ENCODE measurements at regions not wholly inside any gene's neighbourhood (a gene's known extent, or its start where the extent isn't known, plus 50 kb on each side); places are given as distances from the start of the nearest gene placed in this dataset.

DNA sequence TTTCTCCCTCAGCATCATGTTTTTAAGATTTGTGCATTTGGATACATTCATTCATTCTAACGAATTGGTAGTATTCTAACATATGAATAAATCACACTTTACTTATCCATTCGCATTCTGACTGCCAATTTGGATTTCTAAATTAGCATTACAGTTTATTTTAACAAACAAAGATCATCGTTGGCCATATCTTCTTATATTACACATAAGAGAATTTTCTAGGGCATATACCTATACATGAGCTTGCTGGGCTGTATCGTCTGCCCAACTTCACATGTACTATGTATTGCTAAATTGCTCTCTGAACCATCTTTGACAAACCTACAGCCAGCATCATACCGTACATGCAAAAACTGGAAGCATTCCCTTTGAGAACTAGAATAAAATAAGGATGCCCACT, 265.8 kb upstream of the PPP2R3A start:
- TF ChIP-seq, protein P1, sequence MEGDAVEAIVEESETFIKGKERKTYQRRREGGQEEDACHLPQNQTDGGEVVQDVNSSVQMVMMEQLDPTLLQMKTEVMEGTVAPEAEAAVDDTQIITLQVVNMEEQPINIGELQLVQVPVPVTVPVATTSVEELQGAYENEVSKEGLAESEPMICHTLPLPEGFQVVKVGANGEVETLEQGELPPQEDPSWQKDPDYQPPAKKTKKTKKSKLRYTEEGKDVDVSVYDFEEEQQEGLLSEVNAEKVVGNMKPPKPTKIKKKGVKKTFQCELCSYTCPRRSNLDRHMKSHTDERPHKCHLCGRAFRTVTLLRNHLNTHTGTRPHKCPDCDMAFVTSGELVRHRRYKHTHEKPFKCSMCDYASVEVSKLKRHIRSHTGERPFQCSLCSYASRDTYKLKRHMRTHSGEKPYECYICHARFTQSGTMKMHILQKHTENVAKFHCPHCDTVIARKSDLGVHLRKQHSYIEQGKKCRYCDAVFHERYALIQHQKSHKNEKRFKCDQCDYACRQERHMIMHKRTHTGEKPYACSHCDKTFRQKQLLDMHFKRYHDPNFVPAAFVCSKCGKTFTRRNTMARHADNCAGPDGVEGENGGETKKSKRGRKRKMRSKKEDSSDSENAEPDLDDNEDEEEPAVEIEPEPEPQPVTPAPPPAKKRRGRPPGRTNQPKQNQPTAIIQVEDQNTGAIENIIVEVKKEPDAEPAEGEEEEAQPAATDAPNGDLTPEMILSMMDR (IDR thresholded peaks at IDR 0.05; ENCODE audit: insufficient read depth, low read length, severe bottlenecking): no peak
- Histone ChIP-seq H3K27me3 (ENCODE audit: control insufficient read depth, insufficient read depth, low read length) (no peaks in the 10 kb centered on the region), H3K4me3 (ENCODE audit: low read depth, low read length) (no peak overlapping the region), H3K36me3 (ENCODE audit: control insufficient read depth, insufficient read depth, low read length) (no peaks in the 10 kb centered on the region)
- FAIRE-seq (no peak), DNase-seq (ENCODE audit: low read depth) (no peak)

DNA sequence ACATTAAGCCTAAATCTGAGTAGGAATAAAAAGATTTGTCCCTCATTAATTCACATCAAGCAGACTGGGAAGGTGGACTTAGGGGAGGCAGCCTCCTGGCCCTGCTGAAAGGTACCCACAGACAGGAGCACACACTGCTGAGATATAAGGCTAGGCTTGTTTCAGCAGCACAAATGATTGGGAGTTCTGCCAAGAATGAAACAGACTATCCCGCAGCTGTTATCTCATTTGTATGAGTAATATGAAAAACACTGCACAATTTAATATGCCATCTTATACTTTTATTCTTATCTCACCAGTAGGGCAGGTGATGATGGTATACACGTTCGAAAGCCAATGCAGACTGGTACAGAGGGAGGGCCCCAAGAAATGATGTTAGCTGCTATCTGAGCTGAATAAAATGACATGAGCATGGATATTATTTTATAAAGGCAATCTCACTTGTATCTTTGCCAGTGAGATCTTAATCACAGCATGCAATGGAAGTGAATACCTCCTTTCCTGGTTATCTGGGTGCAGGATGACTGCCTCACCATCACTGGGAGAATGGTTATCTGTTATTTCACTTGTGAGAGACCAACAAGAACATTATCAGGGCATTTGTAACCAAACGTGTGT, 258.7 kb upstream of the PPP2R3A start:
- Histone ChIP-seq H3K36me3 (ENCODE audit: control insufficient read depth, insufficient read depth, low read length) (no peaks in the 10 kb centered on the region), H3K27me3 (ENCODE audit: control insufficient read depth, insufficient read depth, low read length) (no peaks in the 10 kb centered on the region), H3K4me3 (ENCODE audit: low read depth, low read length) (no peak overlapping the region)
- DNase-seq (ENCODE audit: low read depth): peak; percentile 9
- TF ChIP-seq, protein P1 (IDR thresholded peaks at IDR 0.05; ENCODE audit: insufficient read depth, low read length, severe bottlenecking): no peak
- no peak for FAIRE-seq

DNA sequence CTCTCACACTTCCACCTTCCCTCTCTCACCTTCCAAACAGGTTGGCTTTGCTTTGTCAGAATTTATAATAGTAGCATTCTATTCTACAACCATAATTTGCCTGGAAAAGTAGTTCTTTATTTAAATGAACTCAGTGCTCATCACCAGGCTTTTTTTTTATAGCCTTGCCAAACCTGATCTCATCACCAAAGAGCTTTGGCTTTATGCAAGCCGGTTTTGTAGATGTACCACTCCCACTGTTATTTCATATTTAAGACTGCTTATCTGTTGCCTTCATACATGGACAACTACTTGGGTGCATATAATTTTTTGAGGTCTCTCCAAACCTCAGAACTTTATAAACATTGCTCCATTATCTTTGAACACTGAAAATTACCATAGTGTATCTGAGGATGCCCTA, 246.1 kb upstream of the PPP2R3A start:
- no peak overlapping the region for H3K4me3 ChIP-seq (ENCODE audit: low read depth, low read length)
- FAIRE-seq: no peak
- no peaks in the 10 kb centered on the region for H3K27me3 ChIP-seq (ENCODE audit: control insufficient read depth, insufficient read depth, low read length)
- no peak for DNase-seq (ENCODE audit: low read depth)
- H3K36me3 ChIP-seq (ENCODE audit: control insufficient read depth, insufficient read depth, low read length): no peaks in the 10 kb centered on the region
- TF ChIP-seq, protein P1 (IDR thresholded peaks at IDR 0.05; ENCODE audit: insufficient read depth, low read length, severe bottlenecking): no peak

DNA sequence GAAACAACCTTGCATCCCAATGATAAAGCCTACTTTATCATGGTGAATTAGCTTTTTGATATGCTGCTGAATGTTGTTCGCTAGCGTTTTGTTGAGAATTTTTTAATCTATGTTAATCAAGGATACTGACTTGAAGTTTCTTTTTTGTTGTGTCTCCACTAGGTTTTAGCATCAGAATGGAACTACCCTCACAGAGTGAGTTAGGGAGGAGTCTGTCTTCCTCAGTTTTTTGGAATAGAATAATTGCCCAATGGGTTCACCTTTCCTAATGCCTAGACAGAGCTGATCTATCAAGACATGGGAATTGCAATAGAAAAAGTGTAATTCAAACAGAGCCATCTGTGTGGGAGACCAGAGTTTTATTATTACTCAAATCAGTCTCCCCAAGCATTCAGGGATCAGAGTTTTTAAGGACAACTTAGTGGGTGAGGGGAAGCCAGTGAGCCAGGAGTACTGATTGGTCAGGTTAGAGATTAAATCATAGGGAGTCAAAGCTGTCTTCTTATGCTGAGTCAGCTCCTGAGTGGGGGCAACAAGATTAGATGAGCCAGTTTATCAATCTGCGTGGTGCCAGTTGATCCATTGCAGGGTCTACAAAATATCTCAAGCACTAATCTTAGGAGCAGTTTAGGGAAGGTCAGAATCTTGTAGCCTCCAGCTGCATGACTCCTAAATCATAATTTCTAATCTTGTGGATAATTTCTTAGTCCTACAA, 237.4 kb upstream of the PPP2R3A start:
- DNase-seq (ENCODE audit: low read depth): no peak
- TF ChIP-seq, protein P1 (IDR thresholded peaks at IDR 0.05; ENCODE audit: insufficient read depth, low read length, severe bottlenecking): no peak
- no peak overlapping the region for H3K4me3 ChIP-seq (ENCODE audit: low read depth, low read length)
- no peak for FAIRE-seq
- H3K36me3 ChIP-seq (ENCODE audit: control insufficient read depth, insufficient read depth, low read length): no peaks in the 10 kb centered on the region
- no peaks in the 10 kb centered on the region for H3K27me3 ChIP-seq (ENCODE audit: control insufficient read depth, insufficient read depth, low read length)

DNA sequence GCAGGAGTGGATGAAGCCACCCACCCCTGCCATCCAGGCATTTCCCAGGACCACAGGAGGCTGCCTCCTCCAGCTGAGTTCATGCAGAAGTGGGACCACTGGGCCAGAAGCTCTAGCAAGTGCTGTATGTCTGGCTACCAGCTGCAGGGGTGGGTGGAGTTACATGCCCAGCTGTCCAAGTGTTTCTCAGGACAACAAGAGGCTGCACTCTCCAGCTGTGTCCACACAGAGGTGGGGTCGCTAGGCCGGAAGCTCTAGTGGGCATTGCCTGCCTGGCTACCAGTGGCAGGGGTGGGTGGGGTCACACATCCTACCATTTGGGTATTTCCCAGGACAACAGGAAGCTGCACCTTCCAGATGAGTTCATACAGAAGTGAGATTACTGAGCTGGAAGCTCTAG, 234.0 kb upstream of the PPP2R3A start:
- DNase-seq (ENCODE audit: low read depth) (no peak), FAIRE-seq (peak; percentile 83)
- Histone ChIP-seq H3K36me3 (ENCODE audit: control insufficient read depth, insufficient read depth, low read length) (no peaks in the 10 kb centered on the region), H3K4me3 (ENCODE audit: low read depth, low read length) (no peak overlapping the region), H3K27me3 (ENCODE audit: control insufficient read depth, insufficient read depth, low read length) (no peaks in the 10 kb centered on the region)
- TF ChIP-seq, protein P1 (IDR thresholded peaks at IDR 0.05; ENCODE audit: insufficient read depth, low read length, severe bottlenecking): no peak
